Keratinocyte (primary cell): ENCODE measurements at regions not wholly inside any gene's neighbourhood (a gene's known extent, or its start where the extent isn't known, plus 50 kb on each side); places are given as distances from the start of the nearest gene placed in this dataset.

ENCODE experiments used
- DNase-seq: peaks from one replicate; pipeline ENCODE4 v3.0.0-alpha.2; 2011; ENCODE audit warnings: low read depth, missing footprints, low spot score
- FAIRE-seq: peaks from 2 replicates; lab custom pipeline; 2011; peaks lifted over from hg19 to GRCh38; lab: Jason Lieb, UNC
- H2AFZ ChIP-seq: 2 replicates; pipeline ENCODE4 v1.6.0; 2012; ENCODE audit warnings: low read length, control low read depth, inconsistent platforms; ENCODE audit not compliant: control insufficient read depth
- H3K27ac ChIP-seq: 2 replicates; pipeline ENCODE4 v1.5.1; 2011; ENCODE audit warnings: low read length; ENCODE audit not compliant: control insufficient read depth, insufficient read depth
- H3K27me3 ChIP-seq: 3 replicates; pipeline ENCODE4 v1.6.0; 2011; ENCODE audit warnings: low read length; ENCODE audit not compliant: control insufficient read depth, insufficient read depth; ENCODE audit errors: extremely low read depth
- H3K36me3 ChIP-seq, 2 experiments: 2 replicates in 1 of 2; 3 replicates in 1 of 2; pipeline ENCODE4 v1.5.1; 2011; ENCODE audit warnings: low read length in 2 of 2, mild to moderate bottlenecking in 1 of 2; ENCODE audit not compliant: control insufficient read depth in 2 of 2, insufficient read depth in 2 of 2; ENCODE audit errors: extremely low read depth in 1 of 2
- H3K4me1 ChIP-seq: 3 replicates; pipeline ENCODE4 v1.5.1; 2011; ENCODE audit warnings: low read length; ENCODE audit not compliant: control insufficient read depth, insufficient read depth; ENCODE audit errors: extremely low read depth
- H3K4me2 ChIP-seq: 3 replicates; pipeline ENCODE4 v1.6.0; 2011; ENCODE audit warnings: low read depth, low read length; ENCODE audit not compliant: control insufficient read depth, insufficient read depth; ENCODE audit errors: extremely low read depth
- H3K4me3 ChIP-seq, 3 experiments: fragments of 200-600 bp in 1 of 3; sonication (generic) in 1 of 3; 2 replicates in 2 of 3; 3 replicates in 1 of 3; pipeline ENCODE4 v1.5.1; 2011 to 2016; ENCODE audit warnings: low read length in 3 of 3, mild to moderate bottlenecking in 3 of 3, control low read depth in 2 of 3, inconsistent platforms in 1 of 3, low read depth in 1 of 3, mixed read lengths in 1 of 3, mixed run types in 1 of 3, moderate library complexity in 1 of 3; ENCODE audit not compliant: control insufficient read depth in 2 of 3, insufficient read depth in 2 of 3; ENCODE audit errors: extremely low read depth in 1 of 3
- H3K79me2 ChIP-seq: 2 replicates; pipeline ENCODE4 v1.6.0; 2012; ENCODE audit warnings: low read length; ENCODE audit not compliant: control insufficient read depth, insufficient read depth
- H3K9ac ChIP-seq: 3 replicates; pipeline ENCODE4 v1.6.0; 2011; ENCODE audit warnings: low read length; ENCODE audit not compliant: control insufficient read depth, insufficient read depth; ENCODE audit errors: extremely low read depth
- H3K9me1 ChIP-seq: 3 replicates; pipeline ENCODE4 v1.6.0; 2011; ENCODE audit warnings: low read length; ENCODE audit not compliant: control insufficient read depth, insufficient read depth; ENCODE audit errors: extremely low read depth
- H3K9me3 ChIP-seq: 2 replicates; pipeline ENCODE4 v1.5.1; 2012; ENCODE audit warnings: low read depth, low read length; ENCODE audit not compliant: control insufficient read depth
- H4K20me1 ChIP-seq: 3 replicates; pipeline ENCODE4 v1.6.0; 2011; ENCODE audit warnings: low read length; ENCODE audit not compliant: control insufficient read depth, insufficient read depth; ENCODE audit errors: extremely low read depth
- CTCF ChIP-seq, 3 experiments: IDR thresholded peaks in 1 of 3; conservative IDR thresholded peaks in 1 of 3; optimal IDR thresholded peaks in 1 of 3; 2 replicates in 2 of 3; 3 replicates in 1 of 3; pipeline versions ENCODE3 to v1.5.1; 2011; ENCODE audit warnings: low read length in 3 of 3, mild to moderate bottlenecking in 3 of 3, moderate library complexity in 2 of 3, control low read depth in 1 of 3, inconsistent platforms in 1 of 3; ENCODE audit not compliant: insufficient read depth in 2 of 3; ENCODE audit errors: extremely low read depth in 1 of 3
- EZH2 ChIP-seq: IDR thresholded peaks from one replicate; pipeline ENCODE4 v1.6.1; 2012; ENCODE audit warnings: inconsistent platforms, mild to moderate bottlenecking, low read length, moderate library complexity
- dilution Hi-C: fragments of 300-500 bp; cut with MboI; formaldehyde crosslinking; loops from one replicate; pipeline ENCODE4 v1.7.0; 2020; ENCODE audit warnings: low sequenced_read_pairs; ENCODE audit not compliant: extremely low pct_ligation_motif_present

- Histone ChIP-seq H3K4me3 (no peak overlapping the region), H3K9ac (no peak overlapping the region), H4K20me1 (no peaks in the 10 kb centered on the region), H3K27me3 (no peaks in the 10 kb centered on the region), H3K27ac (no peak overlapping the region), H3K79me2 (no peaks in the 10 kb centered on the region), H3K4me2 (no peak overlapping the region), H2AFZ (no peak overlapping the region), H3K4me1 (peaks cover 38% of the 10 kb centered on the region), H3K36me3 (no peaks in the 10 kb centered on the region), H3K9me1 (no peaks in the 10 kb centered on the region), H3K9me3 (no peaks in the 10 kb centered on the region)
- TF ChIP-seq CTCF (optimal IDR thresholded peaks at IDR 0.05 in 1 of 3, IDR thresholded peaks at IDR 0.05 in 1 of 3, conservative IDR thresholded peaks at IDR 0.05 in 1 of 3; ENCODE audit: extremely low read depth in 1 of 3, insufficient read depth in 2 of 3, low read length in 3 of 3) (no peak), EZH2 (no peak)
- dilution Hi-C loops: no loop called here
- FAIRE-seq (no peak), DNase-seq (no peak)
Observed at GRCh38 chr6:43924222-43924702, 154.3 kb downstream of the VEGFA start.

- TF ChIP-seq CTCF (optimal IDR thresholded peaks at IDR 0.05 in 1 of 3, IDR thresholded peaks at IDR 0.05 in 1 of 3, conservative IDR thresholded peaks at IDR 0.05 in 1 of 3; ENCODE audit: extremely low read depth in 1 of 3, insufficient read depth in 2 of 3, low read length in 3 of 3) (no peak), EZH2 (no peak)
- no peak overlapping the region for H2AFZ ChIP-seq
- H3K4me3 ChIP-seq: no peak overlapping the region
- no peaks in the 10 kb centered on the region for H3K36me3 ChIP-seq
- H3K4me2 ChIP-seq: no peak overlapping the region
- peaks cover 38% of the 10 kb centered on the region for H3K4me1 ChIP-seq
- FAIRE-seq: no peak
- H3K27ac ChIP-seq: peak overlapping the region; percentile 1
- H3K9ac ChIP-seq: no peak overlapping the region
- no peaks in the 10 kb centered on the region for H3K27me3 ChIP-seq
- dilution Hi-C loops: no loop called here
- no peaks in the 10 kb centered on the region for H3K9me1 ChIP-seq
- no peaks in the 10 kb centered on the region for H3K9me3 ChIP-seq
- no peaks in the 10 kb centered on the region for H4K20me1 ChIP-seq
- no peaks in the 10 kb centered on the region for H3K79me2 ChIP-seq
- DNase-seq: no peak
Observed at GRCh38 chr6:43923376-43924221, 153.6 kb downstream of the VEGFA start.
